ENCODE measurements at regions not wholly inside any gene's neighbourhood (a gene's known extent, or its start where the extent isn't known, plus 50 kb on each side); places are given as distances from the start of the nearest gene placed in this dataset.
"Not testable (repeated sequence)": the region's sequence is repeated elsewhere in the genome, so short reads cannot be mapped to it uniquely, and the experiment has no call there.

DNA sequence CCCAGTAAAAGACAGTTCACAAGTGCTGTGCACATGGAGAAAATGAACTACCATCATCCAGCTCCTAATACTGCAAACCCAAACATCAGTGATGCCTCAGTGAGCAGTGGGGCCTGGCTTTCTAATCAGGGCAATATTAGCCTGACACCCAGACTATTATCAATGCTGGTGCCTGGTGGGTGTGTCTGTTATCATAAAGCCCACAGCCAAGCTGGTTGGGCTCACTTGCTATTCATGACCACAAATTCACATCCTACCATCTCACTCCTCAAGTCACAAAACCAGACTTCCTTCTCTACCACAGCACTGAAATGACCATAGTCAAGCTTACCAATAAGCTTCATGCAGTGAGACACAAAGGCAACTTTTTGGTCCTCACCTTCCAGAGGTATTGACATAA lies 180.8 kb upstream of the PLN start:
- no peak for DNase-seq

DNA sequence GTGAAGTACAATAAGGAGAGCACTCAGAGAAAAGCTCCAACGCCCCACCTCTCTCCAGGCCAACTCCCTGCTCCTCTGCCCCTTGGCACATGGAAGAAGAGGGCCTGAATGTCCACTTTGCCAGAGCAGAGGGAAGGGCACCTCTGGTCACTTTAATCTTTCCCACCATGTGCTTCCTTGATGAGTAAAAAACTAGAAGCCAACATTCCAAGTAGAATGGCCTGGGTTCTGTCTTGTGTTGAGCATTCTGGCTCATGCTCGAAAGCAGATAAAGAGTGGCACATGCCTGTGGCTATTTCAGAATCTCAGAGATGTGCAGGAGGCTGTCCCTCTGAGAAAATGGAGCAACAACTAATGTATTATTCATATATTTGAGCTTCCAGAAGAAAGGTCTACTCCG lies 177.4 kb upstream of the PLN start:
- no peak for DNase-seq

DNA sequence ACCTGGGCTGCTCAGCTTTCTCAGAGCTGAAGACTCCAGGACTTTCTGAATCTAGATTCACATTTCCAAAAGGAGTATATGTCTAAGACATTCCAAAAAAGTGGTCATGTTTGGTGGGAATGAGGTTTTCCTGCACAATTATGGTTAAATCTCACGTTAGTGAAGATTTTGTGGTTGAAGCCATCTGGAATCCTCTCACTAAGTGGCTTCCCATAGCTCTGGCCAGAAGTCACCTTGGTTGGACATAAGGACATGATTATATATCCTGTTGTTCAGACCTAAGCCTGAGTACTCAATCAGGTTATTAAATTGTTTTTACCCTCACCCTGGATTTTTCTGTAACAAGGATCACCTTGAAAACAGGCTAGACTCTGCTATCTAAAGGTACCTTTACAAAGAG lies 176.1 kb upstream of the PLN start:
- DNase-seq = no peak

DNA sequence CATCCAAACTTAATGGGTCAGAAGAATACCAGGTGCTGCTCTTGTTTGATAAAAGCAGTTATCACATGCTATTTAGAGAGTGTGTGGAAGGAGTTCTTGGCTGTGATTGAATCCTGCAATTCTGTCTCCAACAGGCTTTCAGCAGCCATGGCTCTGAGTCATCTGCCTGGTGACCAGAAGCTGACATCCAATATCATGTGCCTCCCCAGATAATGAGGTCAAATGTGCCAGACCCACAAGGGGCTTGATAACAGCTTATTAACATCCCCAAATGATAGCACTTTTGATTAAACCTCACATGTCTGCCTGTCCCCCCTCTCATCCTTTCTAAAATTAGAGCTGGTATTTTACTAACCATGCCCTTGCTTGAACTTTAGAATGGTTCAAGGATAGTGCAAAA lies 175.7 kb upstream of the PLN start:
- peak; percentile 80 for DNase-seq

DNA sequence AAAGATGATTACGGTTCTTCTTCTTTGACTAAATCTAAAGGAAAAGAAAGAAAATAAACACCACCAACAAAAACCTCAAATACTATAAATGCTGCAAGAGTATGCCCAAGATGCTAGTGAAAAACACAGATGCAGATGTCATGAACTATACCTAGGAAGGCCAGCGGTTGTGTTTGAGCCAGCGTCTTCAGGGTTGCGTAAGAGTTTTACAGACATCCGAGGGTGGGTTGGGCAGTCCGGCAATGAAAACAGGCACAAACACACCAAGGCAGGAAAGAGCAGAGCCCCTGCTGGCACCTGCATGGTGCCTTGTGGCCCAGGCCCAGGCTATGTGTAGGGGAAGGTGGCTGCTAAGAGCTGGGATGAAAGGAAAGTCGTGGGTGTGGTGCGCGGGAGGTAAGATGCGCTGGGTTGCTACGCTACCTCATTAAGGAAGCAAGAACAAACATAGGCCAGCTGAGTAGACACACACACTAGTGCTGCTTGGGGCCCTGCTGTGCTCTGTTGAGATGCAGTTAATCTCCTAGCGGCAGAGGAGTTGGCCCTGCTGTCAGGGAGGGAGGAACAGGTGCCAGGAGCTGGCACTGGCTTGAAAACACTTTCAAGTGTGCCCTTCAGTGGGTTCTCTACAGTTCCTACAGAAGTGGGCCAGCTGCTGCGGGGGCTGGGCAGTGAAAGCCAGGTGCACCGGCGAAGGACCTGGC lies 170.2 kb upstream of the PLN start:
- peak; percentile 100 for DNase-seq

DNA sequence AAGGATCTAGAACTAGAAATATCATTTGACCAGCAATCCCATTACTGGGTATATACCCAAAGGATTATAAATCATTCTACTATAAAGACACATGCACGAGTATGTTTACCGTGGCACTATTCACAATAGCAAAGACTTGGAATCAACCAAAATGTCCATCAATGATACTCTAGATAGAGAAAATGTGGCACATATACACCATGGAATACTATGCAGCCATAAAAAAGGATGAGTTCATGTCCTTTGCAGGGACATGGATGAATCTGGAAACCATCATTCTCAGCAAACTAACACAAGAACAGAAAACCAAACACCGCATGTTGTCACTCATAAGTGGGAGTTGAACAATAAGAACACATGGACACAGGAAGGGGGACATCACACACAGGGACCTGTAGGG lies 167.5 kb upstream of the PLN start:
- not testable (repeated sequence) for DNase-seq

DNA sequence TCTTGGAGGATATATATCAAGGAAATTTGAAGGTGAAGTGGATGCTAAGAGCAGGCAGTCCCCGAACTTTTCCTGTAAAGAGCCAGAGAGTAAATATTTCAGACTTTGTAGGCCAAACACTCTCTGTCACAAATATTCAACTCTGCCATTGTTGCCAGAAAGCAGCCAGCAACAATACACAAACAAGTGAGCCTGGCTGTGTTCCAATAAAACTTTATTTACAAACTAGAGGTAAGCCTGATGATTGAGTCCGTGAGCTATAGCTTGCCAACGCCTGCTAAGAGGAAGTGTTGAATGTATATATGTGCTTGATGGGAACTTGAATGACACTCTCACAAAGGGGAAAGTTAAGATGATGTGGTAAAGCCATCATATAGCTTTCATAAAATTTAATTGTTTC lies 166.0 kb upstream of the PLN start:
- DNase-seq = peak; percentile 14

DNA sequence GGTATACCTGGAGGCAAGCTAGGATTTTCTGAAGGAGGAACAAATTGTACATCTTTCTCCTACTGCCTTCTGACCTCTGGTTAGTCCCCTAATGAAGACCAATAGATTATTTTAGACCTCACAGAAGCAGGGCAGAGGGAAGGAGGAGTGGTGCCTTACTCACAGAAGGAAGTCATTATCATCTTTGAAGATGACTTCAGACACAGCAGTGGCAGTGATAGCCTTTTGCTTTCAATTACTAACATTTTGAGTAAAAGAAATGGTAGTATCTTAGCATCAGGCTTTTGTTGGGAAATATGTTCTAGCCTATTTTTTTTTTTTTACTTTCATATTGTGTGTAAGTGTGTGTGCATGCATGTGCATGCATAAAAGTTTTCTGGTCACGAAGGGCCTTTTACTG lies 164.2 kb upstream of the PLN start:
- no peak for DNase-seq

DNA sequence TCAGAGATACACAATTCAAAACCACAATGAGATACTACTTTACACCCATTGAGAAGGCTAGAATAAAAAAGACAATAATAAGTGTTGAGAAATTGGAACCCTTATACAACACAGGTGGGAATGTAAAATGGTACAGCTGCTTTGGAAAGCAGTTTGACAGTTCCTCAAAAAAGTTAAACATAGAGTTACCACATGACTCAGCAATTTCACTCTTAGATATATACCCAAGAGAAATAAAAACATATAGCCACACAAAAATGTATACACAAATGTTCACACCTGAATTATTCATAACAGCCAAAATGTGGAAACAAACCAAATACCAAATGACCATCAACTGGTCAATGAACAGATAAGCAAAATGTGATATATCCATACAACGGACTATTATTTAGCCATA lies 161.1 kb upstream of the PLN start:
- DNase-seq = no peak

DNA sequence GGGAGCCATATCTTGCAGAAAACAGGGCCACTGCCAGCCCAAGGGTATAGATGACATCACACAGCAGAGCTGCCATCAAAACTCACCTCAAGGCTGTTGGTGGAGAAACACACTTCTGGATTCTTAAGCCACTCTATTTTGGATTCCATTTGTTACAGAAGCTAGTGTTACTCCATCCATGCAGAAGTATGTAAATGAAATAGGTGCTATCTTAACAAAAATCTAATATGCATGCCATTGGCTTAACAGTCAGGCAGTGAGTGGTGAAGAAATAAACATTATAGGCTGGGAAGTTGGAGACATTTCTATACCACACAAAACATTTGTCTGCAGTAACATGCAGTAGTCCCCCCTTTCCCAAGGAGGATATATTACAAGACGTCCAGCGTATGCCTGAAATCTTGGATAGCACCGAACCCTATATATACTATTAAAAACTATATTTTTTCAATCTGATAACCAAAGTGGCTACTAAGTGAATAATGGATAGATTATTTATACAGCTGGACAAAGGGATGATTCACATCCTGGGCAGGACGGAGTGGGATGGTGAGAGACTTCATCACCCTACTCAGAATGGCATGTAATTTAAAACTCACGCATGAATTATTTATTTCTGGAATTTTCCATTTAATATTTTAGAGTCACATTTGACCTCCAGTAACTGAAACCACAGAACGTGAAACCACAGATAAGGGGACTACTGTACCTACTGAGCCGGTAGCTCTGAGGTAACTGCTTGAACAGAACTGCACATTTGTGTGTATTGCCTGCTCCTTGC lies 160.0 kb upstream of the PLN start:
- no peak for DNase-seq

DNA sequence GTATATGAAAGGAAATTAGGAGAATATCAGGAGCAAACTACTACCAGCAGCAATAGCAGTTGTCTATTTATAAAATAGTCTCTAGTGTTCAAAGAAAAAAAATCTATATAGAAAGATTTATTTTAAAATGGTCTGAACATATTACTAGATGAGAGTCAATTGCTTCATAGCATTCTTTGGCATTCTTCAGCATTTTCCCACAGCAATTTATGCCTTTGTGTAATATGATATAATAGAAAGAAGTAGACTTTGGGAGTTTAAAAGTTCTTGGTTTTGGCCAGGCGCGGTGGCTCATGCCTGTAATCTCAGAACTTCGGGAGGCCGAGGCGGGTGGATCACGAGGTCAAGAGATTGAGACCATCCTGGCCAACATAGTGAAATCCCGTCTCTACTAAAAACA lies 157.0 kb upstream of the PLN start:
- DNase-seq = no peak

DNA sequence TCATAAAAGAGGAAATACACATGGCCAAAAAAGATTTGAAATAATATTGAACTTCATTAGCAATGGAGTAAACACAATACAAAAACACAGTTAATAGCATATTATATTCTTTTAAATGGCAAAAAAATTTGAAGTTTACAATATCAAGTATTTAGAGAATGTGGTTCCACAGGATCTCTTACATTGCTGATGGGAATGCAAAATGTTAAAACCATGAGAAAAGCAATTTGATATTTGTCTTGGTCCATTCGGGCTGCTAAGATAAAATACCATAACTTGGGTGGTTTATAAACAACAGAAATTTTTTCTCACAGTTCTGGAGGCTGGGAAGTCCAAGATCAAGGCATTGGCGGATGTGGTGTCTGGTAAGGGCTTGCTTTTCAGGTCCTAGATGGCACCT lies 154.0 kb upstream of the PLN start:
- no peak for DNase-seq

DNA sequence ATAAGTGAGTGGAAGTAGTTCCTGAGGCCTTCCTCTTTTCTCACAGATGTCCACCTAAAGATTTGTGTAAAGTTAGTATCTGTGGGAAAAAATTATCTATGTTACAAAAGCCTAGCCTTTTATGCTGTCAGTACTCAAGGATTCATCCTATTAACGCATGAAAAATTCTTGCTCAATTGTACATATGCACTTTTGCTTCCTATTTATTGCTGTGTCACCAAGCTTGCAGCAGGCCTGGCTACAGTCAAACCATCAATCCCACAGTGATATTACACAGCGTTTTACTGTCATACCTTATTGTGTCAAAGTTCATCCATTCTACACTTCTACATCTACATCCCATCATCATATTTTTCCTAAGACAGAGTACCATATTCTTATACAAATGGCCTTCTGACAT lies 151.1 kb upstream of the PLN start:
- no peak for DNase-seq

DNA sequence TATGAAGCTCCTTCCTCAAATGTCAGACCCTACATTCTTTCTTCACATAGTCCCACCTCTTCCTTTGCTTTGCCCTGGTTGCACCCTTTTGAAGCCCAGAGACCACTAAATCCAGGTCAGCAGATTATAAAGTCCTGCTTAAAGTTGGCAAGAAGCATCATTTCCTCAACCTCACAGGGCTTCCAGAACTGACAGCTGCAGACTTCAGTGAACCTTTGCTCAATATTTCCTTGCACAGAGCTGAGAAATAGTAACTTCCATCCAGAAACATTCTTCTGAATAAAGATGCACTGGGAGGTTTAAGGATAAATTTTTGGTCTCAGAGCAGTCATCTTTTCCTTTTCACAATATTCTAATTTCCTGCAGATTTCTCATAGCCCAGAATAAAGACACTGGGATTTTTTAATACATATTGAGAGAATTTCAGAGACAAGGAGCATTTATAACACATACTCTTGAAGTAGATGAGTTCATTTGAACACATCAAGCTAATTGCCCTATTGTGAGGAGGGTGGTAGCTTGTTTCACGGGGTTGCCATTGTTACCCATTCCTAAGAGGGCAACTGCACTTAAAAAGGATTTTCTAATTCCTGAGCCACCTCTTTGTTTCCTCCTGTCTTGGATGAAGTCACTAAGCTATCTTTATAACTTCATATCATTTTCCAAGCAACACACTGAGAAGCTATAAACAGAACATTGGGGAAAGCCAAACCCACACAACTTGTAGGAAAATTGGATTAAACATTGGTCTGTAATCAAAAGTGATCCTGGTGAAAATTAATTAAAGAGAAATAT lies 150.2 kb upstream of the PLN start:
- no peak for DNase-seq

DNA sequence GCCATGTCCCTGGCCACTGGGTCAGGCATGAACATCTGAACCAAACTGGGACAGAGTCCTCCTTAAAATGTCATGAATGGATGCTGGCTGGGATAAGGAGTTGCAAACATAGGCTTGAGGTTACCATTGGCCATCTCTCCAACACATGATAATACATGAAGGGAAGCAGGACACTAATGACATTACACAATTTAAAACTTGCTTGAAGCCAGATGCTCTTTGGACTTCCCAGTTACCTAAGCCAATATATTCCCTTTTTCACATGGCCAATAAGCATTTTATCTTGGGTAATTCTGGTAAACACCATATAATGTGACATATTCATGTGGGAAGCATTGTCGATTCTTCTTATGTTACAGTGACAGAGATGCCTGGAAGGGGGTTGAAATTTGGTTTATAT lies 148.0 kb upstream of the PLN start:
- no peak for DNase-seq

DNA sequence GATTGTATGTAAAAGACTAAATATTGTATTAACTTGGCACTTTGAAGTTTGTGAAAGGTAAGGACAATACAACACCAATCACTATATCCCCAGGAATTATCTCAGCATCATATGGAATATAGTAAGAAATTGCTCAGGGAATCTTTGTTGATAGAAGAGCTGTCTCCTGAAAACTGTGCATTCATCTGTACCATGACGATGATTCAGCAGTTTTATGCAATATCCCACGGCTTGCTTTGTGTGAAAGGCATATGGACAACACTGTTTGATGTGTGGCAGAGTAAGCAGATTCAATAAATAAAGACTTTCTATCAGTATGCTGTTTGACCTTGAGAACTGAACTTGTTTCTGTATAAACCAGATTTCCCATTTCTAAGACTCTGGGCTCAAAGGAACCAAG lies 147.5 kb upstream of the PLN start:
- no peak for DNase-seq

DNA sequence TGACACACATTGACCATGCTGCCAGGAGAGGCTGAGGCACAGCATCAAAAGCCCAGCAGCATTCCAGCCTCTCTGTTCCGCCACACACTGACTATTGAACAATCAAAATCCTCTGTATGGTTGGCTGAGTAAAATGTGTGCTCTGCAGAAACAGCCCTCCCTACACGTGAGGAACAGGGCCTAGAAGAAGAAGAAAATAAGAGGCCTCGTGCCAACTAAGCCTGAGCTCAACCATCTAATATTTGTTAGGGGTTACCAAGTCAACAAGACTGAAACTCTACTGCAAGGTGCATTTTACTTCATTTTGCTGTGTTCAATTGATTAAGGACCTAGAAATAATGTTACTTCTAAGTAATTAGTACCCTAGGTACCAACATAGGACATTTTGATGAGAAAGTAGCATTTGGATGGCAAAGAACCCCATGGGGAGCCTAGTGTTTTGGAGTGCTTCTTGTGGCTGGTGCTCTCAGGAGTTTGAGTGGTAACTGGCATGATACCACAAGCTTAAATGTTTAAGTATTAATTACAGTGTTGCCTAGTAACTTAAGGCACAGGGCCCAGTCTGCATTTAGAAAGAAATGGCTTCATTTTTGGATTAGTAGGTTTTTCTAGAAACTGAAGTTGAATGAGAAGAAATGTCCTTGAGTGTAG lies 146.6 kb upstream of the PLN start:
- no peak for DNase-seq

DNA sequence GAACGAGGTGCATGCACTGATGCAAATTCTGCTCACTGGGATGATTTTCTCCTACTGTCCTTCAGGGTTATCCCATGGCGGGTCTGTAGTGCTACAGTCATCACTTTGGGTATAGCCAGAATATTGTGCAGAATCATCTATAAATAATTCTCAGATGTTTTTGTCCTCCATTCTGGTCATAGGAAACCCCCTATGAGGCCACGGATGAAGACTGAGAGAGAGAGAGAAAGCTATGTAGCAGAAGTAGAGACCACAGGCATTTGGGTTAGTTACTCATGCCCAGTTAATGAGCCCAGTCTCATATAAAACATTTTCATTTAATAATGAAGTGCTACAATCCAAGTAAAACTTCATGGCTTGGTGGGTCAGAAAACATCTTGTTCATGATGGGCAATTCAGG lies 145.1 kb upstream of the PLN start:
- DNase-seq = no peak

DNA sequence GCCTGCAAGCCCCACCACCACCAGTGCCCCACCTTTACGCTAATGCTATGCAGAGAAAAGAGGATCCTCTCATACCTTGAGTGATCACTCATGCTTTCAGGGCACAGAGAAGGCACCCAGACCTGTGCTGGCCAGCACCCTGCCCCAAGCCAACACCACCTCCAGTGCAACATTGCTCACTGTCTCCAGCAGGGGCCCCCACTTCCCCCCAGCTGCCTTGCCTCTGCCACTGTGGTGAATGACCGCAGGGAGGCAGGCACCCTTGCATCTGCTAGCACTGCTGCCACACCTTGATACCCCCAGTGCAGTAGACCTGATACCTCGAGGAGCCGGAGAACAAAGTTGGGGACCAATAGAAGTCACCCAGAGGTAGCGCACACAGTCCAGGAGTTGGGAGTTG lies 139.2 kb upstream of the PLN start:
- DNase-seq = no peak

DNA sequence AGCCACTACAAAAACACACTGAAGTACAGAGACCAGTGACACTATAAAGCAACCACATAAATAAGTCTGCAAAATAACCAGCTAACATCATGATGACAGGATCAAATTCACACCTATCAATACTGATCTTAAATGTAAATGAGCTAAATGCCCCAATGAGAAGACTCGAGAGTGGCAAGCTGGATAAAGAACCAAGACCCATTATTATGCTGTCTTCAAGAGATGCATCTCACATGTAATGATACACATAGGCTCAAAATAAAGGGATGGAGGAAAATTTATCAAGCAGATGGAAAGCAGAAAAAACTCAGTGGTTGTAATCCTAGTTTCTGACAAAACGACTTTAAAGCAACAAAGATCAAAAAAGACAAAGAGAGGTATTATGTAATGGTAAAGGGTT lies 138.1 kb upstream of the PLN start:
- DNase-seq = no peak
